ENCODE measurements at regions not wholly inside any gene's neighbourhood (a gene's known extent, or its start where the extent isn't known, plus 50 kb on each side); places are given as distances from the start of the nearest gene placed in this dataset.
"Not testable (repeated sequence)": the region's sequence is repeated elsewhere in the genome, so short reads cannot be mapped to it uniquely, and the experiment has no call there.

GRCh38 chr17:54537656-54538055, 363.0 kb upstream of the TOM1L1 start:
- in situ Hi-C loops (cut with HindIII; ENCODE audit: low pct_ligation_motif_present, low pct_unique_long_range_greater_than_20kb, low sequenced_read_pairs), result no loop called here
- no peak for DNase-seq

DNA sequence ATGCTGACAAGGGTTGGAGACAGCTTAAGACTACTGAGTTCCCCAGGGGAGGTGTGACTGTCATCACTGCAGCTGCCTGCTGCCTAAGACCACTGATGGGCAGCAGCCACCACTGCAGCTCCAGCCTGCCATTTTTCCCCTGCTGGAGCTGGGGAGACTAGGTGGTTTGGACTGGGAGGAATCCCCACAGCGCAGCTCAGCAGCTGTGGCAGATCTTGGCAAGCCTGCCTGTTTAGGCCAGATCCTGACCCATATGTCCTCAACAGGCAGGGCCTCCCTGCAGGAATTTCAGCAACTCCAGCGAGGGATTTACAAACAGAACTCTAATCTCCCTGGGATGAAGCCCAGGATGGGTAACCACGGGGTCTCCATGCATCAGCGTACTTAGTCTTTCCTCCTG, 356.4 kb upstream of the TOM1L1 start:
- in situ Hi-C loops (cut with HindIII; ENCODE audit: low pct_ligation_motif_present, low pct_unique_long_range_greater_than_20kb, low sequenced_read_pairs), result no loop called here

GRCh38 chr17:54559883-54560282, 340.8 kb upstream of the TOM1L1 start:
- in situ Hi-C loops (cut with HindIII; ENCODE audit: low pct_ligation_motif_present, low pct_unique_long_range_greater_than_20kb, low sequenced_read_pairs), result no loop called here
- no peak for DNase-seq

More for the DNA sequence above, 356.4 kb upstream of the TOM1L1 start:
- no peak for DNase-seq

DNA sequence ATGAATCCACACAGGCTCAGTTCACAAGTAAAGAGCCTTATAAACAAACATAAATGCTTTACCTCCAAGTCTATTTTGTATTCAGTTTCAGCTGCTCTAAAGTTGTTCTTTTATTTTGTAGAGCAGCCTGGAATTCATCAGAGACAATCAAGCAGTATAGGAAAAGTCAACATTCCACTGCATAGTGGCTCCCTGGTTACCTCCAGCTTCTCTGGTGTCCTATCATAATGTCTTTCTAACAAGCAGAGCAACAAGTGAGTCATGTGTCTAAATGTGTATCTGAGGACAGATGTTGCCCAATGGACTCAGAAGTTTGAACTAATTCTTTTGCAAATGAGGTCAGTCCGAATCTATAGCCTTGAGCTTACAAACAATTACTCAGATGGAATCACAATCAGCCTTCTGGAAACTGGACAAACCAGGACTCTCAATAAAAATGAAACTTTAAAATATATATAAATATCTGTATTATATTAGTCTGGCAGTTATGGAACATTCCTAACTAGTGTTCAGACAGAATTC, 292.0 kb upstream of the TOM1L1 start:
- in situ Hi-C loops (cut with HindIII; ENCODE audit: low pct_ligation_motif_present, low pct_unique_long_range_greater_than_20kb, low sequenced_read_pairs), result no loop called here
- no peak for DNase-seq

DNA sequence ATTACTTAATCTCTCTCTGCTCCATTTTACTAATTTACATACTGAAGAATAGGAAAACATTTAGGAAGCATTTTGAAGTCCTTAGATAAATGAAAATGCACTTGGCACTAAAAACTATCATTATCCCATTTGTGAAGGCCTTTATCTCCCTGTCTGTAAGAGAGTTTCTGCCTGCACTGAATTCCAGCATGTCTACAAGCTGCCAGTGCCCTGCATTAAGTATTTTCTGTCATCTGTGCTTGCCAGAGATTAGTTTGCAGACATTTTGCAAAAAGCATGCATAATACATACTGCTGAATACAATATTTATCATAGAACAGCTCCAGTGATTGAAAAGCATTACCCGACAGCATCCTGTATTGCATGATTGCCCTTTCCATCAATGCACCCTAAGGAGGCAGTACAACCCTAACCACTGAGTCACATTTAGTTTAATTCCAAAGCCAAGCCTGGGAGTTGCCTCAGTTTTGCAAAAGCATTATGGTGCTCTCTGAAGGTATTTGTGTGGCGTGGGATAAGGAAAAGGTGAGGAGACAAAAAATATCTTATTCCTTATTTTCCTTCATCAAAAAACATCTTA, 280.2 kb upstream of the TOM1L1 start:
- in situ Hi-C loops (cut with HindIII; ENCODE audit: low pct_ligation_motif_present, low pct_unique_long_range_greater_than_20kb, low sequenced_read_pairs), result no loop called here
- DNase-seq, result no peak

DNA sequence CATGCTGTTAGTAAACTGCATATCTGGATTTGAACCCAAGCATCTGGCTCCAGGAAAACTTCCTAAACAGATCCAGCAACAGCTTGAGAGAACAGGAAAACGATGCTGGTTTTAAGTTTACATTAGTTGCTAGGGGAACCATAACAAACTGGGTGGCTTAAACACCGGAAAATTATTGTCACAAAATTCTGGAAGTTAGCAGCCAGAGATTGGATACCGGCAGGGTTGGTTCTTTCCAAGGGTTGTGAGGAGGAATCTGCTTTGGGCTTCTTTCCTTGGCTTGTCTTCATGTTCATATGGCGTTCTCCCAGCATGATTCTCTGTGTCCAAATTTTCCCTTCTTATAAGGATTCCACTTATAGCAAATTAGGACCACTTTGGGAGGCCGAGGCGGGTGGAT, 276.9 kb upstream of the TOM1L1 start:
- in situ Hi-C loops (cut with HindIII; ENCODE audit: low pct_ligation_motif_present, low pct_unique_long_range_greater_than_20kb, low sequenced_read_pairs), result no loop called here
- DNase-seq, result no peak

GRCh38 chr17:54626146-54626703, 274.4 kb upstream of the TOM1L1 start:
- no peak for DNase-seq
- in situ Hi-C loops (cut with HindIII; ENCODE audit: low pct_ligation_motif_present, low pct_unique_long_range_greater_than_20kb, low sequenced_read_pairs), result no loop called here

- in situ Hi-C loops (cut with HindIII; ENCODE audit: low pct_ligation_motif_present, low pct_unique_long_range_greater_than_20kb, low sequenced_read_pairs); DNase-seq: not testable (repeated sequence)
Observed at GRCh38 chr17:54639426-54639825, 261.2 kb upstream of the TOM1L1 start.

DNA sequence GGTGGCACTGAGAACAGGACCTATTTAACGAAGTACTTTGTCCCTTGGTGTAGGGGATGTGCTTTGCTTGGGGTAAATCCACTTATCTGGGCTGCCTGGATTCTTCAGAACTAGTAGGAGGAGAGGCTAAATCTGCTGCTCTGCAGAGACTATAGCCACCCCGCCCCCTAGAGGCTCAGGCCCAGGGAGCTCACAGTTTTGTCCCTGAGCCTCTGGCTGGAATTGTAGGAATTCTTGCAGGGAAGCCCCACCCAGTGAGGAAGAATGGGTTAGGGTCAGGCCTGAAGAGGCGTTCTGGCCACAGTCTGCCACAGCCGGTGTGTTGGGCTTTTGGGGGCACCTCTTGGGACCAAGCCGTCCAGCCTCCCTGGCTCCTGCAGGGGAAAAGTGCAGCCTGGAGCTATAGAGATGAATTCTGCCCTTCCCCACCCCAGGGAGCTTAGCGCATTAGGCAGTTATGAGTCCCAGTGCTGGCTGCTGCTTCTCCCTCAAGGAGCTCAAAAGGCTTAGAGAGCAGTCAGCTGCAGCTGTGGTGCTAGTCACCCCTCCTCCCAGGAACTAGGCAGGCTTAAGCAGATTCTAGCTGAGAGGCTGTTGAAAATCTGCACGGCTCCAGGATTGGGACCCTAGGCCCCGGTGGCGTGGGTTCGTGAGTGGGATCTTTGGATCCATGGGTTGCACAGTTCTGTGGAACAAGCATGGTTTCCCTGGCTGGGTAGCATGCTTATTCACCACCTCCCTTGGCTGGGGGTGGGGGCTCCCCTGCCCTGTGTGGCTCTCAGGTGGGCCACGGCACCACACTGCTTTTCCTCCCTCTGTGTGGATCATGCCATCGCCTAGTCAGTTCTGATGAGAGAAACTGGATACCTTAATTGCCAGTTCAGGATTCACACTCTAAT, 237.4 kb upstream of the TOM1L1 start:
- DNase-seq, result no peak
- in situ Hi-C loops (cut with HindIII; ENCODE audit: low pct_ligation_motif_present, low pct_unique_long_range_greater_than_20kb, low sequenced_read_pairs), result no loop called here

DNA sequence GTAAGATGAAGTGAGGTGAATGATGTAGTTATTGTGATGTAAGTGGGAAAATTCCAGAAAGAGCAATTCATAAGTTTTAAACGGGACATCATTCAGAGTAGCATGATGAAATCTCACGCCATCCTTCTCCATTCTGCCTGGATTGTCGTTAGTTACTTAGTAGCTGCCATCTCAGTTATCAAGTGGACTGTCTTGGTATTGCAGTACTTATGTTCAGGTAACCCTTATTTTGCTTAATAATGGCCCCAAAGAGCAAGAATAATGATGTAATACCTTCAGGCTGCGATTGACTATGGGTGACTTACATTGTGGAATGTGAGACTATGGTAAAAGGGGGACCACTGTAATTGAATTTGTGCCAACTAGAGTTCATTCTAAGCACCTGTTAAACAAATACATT, 234.1 kb upstream of the TOM1L1 start:
- in situ Hi-C loops (cut with HindIII; ENCODE audit: low pct_ligation_motif_present, low pct_unique_long_range_greater_than_20kb, low sequenced_read_pairs), result no loop called here
- DNase-seq, result no peak

DNA sequence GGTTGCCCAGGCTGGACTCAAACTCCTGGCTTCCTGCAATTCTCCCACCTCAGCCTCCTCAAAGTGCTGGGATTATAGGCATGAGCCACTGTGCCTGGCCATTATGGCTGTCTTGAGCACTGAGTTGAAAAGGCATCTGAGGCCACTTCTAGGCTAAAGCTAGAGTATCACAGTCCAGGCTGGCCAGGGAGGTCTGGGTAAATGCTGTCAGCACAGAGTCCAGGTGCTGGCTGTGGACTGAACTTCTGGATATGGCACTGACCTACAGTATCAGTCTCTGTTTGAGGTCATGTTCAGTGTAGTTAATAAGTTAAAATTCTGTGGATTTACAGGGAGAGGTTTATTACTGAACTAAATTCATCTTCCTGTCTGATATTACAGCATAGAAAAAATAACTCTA, 222.5 kb upstream of the TOM1L1 start:
- no peak for DNase-seq
- in situ Hi-C loops (cut with HindIII; ENCODE audit: low pct_ligation_motif_present, low pct_unique_long_range_greater_than_20kb, low sequenced_read_pairs), result no loop called here

- in situ Hi-C loops (cut with HindIII; ENCODE audit: low pct_ligation_motif_present, low pct_unique_long_range_greater_than_20kb, low sequenced_read_pairs), result no loop called here
- no peak for DNase-seq
Observed at GRCh38 chr17:54680410-54680809, 220.2 kb upstream of the TOM1L1 start.

- no peak for DNase-seq
- in situ Hi-C loops (cut with HindIII; ENCODE audit: low pct_ligation_motif_present, low pct_unique_long_range_greater_than_20kb, low sequenced_read_pairs), result no loop called here
Observed at GRCh38 chr17:54694287-54694887, 206.3 kb upstream of the TOM1L1 start.

GRCh38 chr17:54712798-54713197, 187.9 kb upstream of the TOM1L1 start:
- DNase-seq; in situ Hi-C loops (cut with HindIII; ENCODE audit: low pct_ligation_motif_present, low pct_unique_long_range_greater_than_20kb, low sequenced_read_pairs): not testable (repeated sequence)

- no peak for DNase-seq
- in situ Hi-C loops (cut with HindIII; ENCODE audit: low pct_ligation_motif_present, low pct_unique_long_range_greater_than_20kb, low sequenced_read_pairs), result no loop called here
Observed at GRCh38 chr17:54718286-54718685, 182.4 kb upstream of the TOM1L1 start.

GRCh38 chr17:54727624-54728023, 173.0 kb upstream of the TOM1L1 start:
- in situ Hi-C loops (cut with HindIII; ENCODE audit: low pct_ligation_motif_present, low pct_unique_long_range_greater_than_20kb, low sequenced_read_pairs), result no loop called here
- no peak for DNase-seq

DNA sequence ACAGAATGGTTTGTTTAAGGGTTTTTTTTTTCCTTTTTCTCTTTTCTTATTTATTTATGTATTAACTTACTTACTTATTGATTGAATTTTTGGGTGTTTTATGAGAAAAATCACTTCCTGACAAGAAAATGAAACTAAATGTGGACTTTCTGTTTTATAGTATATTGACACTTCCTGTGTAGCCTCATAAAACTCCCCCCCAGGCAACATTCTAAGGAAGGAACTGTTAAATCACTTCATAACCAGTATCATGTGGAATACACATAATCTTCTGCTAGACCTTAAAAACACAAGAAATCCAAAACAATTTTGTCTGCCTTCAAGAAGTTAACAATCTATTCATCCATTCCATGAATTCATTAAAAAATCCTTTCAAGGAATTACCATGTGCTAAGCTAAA, 164.1 kb upstream of the TOM1L1 start:
- no peak for DNase-seq
- in situ Hi-C loops (cut with HindIII; ENCODE audit: low pct_ligation_motif_present, low pct_unique_long_range_greater_than_20kb, low sequenced_read_pairs), result no loop called here

GRCh38 chr17:54738496-54738895, 162.2 kb upstream of the TOM1L1 start:
- in situ Hi-C loops (cut with HindIII; ENCODE audit: low pct_ligation_motif_present, low pct_unique_long_range_greater_than_20kb, low sequenced_read_pairs), result no loop called here
- no peak for DNase-seq

- in situ Hi-C loops (cut with HindIII; ENCODE audit: low pct_ligation_motif_present, low pct_unique_long_range_greater_than_20kb, low sequenced_read_pairs), result no loop called here
- DNase-seq, result no peak
Observed at GRCh38 chr17:54744750-54745149, 155.9 kb upstream of the TOM1L1 start.
